SJSA1 (cell line): ENCODE measurements at regions not wholly inside any gene's neighbourhood (a gene's known extent, or its start where the extent isn't known, plus 50 kb on each side); places are given as distances from the start of the nearest gene placed in this dataset.

ENCODE experiments used
- DNase-seq, 2 experiments: peaks; one replicate each; pipeline ENCODE4 v3.0.0-alpha.2; 2015 to 2020; ENCODE audit warnings: low spot score in 2 of 2, low read depth in 1 of 2
- H3K27ac ChIP-seq: fragments of 250-450 bp; sonication (Bioruptor Pico); 2 replicates; pipeline ENCODE4 v1.5.1; 2020; ENCODE audit warnings: mild to moderate bottlenecking, moderate library complexity
- H3K27me3 ChIP-seq: fragments of 250-450 bp; sonication (Bioruptor Pico); replicated peaks from 2 replicates; pipeline ENCODE4 v1.5.1; 2020; ENCODE audit warnings: mild to moderate bottlenecking, moderate library complexity
- H3K36me3 ChIP-seq: fragments of 250-450 bp; sonication (Bioruptor Pico); 2 replicates; pipeline ENCODE4 v1.5.1; 2020; ENCODE audit warnings: mild to moderate bottlenecking
- H3K4me1 ChIP-seq: fragments of 250-450 bp; sonication (Bioruptor Pico); replicated peaks from 2 replicates; pipeline ENCODE4 v1.6.1; 2021; ENCODE audit warnings: mild to moderate bottlenecking
- H3K4me3 ChIP-seq: fragments of 250-450 bp; sonication (Bioruptor Pico); 2 replicates; pipeline ENCODE4 v1.5.1; 2020; ENCODE audit warnings: mild to moderate bottlenecking
- H3K9me3 ChIP-seq: fragments of 250-450 bp; sonication (Bioruptor Pico); replicated peaks from 2 replicates; pipeline ENCODE4 v1.5.1; 2020; ENCODE audit warnings: mild to moderate bottlenecking

DNA sequence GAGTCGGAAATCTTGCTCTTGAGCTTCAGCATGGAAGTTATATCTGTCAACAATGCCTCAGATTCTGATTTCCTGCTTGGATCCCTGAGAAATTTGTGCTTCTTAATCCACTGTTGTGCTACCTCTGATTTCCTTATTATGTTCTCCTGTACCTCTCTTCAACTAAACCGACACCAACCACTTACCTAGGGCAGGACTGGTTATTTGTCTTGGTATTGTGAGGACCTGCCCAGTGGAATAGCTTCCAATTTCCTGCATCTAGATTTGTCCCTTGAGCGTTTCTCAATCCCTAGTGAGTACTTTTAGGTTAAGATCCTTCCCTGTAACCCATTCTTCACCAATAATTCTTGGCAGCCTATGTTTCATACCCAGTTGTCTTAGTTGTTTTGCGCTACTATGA lies 720.5 kb upstream of the ZNF385D start:
- no peaks in the 10 kb centered on the region for H3K36me3 ChIP-seq

GRCh38 chr3:22474706-22475445 lies 723.9 kb upstream of the ZNF385D start:
- peak overlapping the region; percentile 38 for H3K27ac ChIP-seq
- no peaks in the 10 kb centered on the region for H3K9me3 ChIP-seq
- peaks cover 17% of the 10 kb centered on the region for H3K4me1 ChIP-seq
- H3K27me3 ChIP-seq: no peaks in the 10 kb centered on the region
- no peaks in the 10 kb centered on the region for H3K36me3 ChIP-seq
- no peak overlapping the region for H3K4me3 ChIP-seq
- DNase-seq: peak; percentile 15 to 48

More for the DNA sequence above, 720.5 kb upstream of the ZNF385D start:
- Histone ChIP-seq H3K27me3 (no peaks in the 10 kb centered on the region), H3K27ac (no peak overlapping the region), H3K4me1 (peaks cover 17% of the 10 kb centered on the region), H3K4me3 (no peak overlapping the region), H3K9me3 (no peaks in the 10 kb centered on the region)
- no peak for DNase-seq

GRCh38 chr3:22475665-22476240 lies 724.7 kb upstream of the ZNF385D start:
- Histone ChIP-seq H3K27me3 (no peaks in the 10 kb centered on the region), H3K36me3 (no peaks in the 10 kb centered on the region), H3K27ac (no peak overlapping the region; the same call in 1 of the 2 replicates), H3K4me3 (no peak overlapping the region), H3K4me1 (peaks cover 17% of the 10 kb centered on the region), H3K9me3 (no peaks in the 10 kb centered on the region)
- no peak for DNase-seq

GRCh38 chr3:22476976-22477375 lies 726.0 kb upstream of the ZNF385D start:
- H3K9me3 ChIP-seq: no peaks in the 10 kb centered on the region
- DNase-seq: no peak
- H3K4me3 ChIP-seq: no peak overlapping the region
- H3K4me1 ChIP-seq: peaks cover 17% of the 10 kb centered on the region
- H3K36me3 ChIP-seq: no peaks in the 10 kb centered on the region
- no peak overlapping the region for H3K27ac ChIP-seq
- H3K27me3 ChIP-seq: no peaks in the 10 kb centered on the region

- H3K27me3 ChIP-seq: no peaks in the 10 kb centered on the region
- no peaks in the 10 kb centered on the region for H3K9me3 ChIP-seq
- H3K4me3 ChIP-seq: no peak overlapping the region
- DNase-seq: no peak
- H3K4me1 ChIP-seq: no peaks in the 10 kb centered on the region
- H3K36me3 ChIP-seq: no peaks in the 10 kb centered on the region
- H3K27ac ChIP-seq: no peak overlapping the region
These were observed 717.2 kb upstream of the UBE2E2 start for GRCh38 chr3:22485954-22486353.

GRCh38 chr3:22490747-22491146 lies 712.4 kb upstream of the UBE2E2 start:
- no peaks in the 10 kb centered on the region for H3K36me3 ChIP-seq
- no peak for DNase-seq
- H3K27ac ChIP-seq: no peak overlapping the region
- no peaks in the 10 kb centered on the region for H3K4me1 ChIP-seq
- no peak overlapping the region for H3K4me3 ChIP-seq
- no peaks in the 10 kb centered on the region for H3K9me3 ChIP-seq
- H3K27me3 ChIP-seq: no peaks in the 10 kb centered on the region

DNA sequence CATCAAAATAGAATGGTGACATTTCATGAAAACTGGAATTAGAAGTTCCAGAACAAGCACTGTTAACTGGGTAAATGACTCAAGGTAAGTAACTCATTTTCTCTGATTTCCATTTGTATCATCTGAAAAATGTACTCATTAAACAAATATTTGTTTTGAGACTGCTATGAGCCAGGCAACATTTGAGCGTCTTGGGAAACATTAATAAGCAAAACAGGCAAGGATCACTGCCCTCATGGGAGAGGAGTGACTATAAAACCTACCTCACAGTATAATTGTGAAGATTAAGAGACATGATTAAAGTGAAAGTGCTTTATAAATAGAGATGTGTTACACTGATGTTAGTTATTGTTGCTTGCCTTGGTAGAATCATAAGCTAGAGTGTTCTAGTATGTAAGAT lies 711.8 kb upstream of the UBE2E2 start:
- H3K4me3 ChIP-seq: no peak overlapping the region
- DNase-seq: no peak
- no peak overlapping the region for H3K27ac ChIP-seq
- H3K36me3 ChIP-seq: no peaks in the 10 kb centered on the region
- no peaks in the 10 kb centered on the region for H3K4me1 ChIP-seq
- no peaks in the 10 kb centered on the region for H3K9me3 ChIP-seq
- H3K27me3 ChIP-seq: no peaks in the 10 kb centered on the region

DNA sequence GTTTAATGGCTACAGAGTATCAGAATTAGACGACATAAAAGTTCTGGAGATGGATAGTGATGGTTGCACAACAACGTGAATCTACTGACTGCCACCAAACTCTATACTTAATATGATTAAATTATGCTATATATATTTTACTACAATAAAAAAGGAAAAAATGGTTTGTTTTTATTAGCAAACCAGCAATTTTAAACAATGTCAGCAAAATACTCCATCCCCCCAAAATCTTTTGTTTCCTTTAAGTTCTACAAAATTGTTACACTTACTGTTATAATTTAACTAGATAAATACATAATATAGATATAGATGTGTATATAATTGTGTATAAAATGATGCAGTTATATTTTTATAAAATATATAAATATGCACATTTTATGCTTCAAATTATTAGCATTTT lies 710.8 kb upstream of the UBE2E2 start:
- no peak overlapping the region for H3K27ac ChIP-seq
- H3K9me3 ChIP-seq: no peaks in the 10 kb centered on the region
- no peak overlapping the region for H3K4me3 ChIP-seq
- no peak for DNase-seq
- no peaks in the 10 kb centered on the region for H3K36me3 ChIP-seq
- no peaks in the 10 kb centered on the region for H3K4me1 ChIP-seq
- H3K27me3 ChIP-seq: no peaks in the 10 kb centered on the region

- H3K4me1 ChIP-seq: no peaks in the 10 kb centered on the region
- H3K27ac ChIP-seq: no peak overlapping the region
- H3K4me3 ChIP-seq: no peak overlapping the region
- H3K36me3 ChIP-seq: no peaks in the 10 kb centered on the region
- DNase-seq: no peak
- no peaks in the 10 kb centered on the region for H3K27me3 ChIP-seq
- no peaks in the 10 kb centered on the region for H3K9me3 ChIP-seq
These were observed 707.9 kb upstream of the UBE2E2 start for GRCh38 chr3:22495241-22495640.

DNA sequence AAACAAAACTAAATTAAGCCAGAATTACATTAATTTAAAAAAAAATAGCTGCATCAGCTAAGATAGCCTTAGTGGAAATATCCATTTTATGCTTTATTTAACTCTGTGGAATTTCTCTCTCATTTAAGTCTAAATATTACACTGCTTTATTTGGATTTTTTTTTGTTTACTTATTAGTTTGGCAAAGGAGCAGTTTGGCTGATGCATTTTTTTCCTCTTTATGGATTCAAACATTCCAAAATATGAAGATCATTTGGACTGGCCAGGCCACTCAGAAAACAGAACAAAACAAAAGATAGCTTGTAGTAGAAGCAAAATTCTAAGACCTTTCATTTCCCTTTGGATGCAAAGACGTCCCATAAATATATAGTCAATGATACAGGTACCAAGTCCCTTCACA lies 707.3 kb upstream of the UBE2E2 start:
- H3K27me3 ChIP-seq: no peaks in the 10 kb centered on the region
- H3K4me1 ChIP-seq: no peaks in the 10 kb centered on the region
- no peaks in the 10 kb centered on the region for H3K9me3 ChIP-seq
- no peak for DNase-seq
- H3K36me3 ChIP-seq: no peaks in the 10 kb centered on the region
- H3K4me3 ChIP-seq: no peak overlapping the region
- H3K27ac ChIP-seq: no peak overlapping the region

DNA sequence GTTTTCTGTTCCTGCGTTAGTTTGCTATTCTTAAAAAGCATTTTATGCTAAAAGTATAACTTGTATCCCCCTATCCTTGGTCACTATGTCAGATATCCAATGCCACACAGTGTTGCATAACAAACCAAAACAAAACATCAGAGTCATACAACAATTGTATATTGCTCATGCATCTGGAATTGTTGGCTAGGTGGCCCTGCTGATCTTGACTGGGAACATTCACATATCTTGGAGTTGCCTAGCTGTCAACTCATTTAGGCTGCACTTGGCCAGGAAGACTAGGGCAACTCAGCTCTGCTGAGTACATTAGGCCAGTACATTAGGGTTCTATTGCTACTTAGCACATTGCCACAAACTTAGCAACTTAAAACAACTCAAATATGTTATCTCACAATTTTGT lies 706.5 kb upstream of the UBE2E2 start:
- no peak overlapping the region for H3K4me3 ChIP-seq
- H3K27ac ChIP-seq: no peak overlapping the region
- no peaks in the 10 kb centered on the region for H3K9me3 ChIP-seq
- H3K36me3 ChIP-seq: no peaks in the 10 kb centered on the region
- H3K4me1 ChIP-seq: no peaks in the 10 kb centered on the region
- no peaks in the 10 kb centered on the region for H3K27me3 ChIP-seq
- no peak for DNase-seq

DNA sequence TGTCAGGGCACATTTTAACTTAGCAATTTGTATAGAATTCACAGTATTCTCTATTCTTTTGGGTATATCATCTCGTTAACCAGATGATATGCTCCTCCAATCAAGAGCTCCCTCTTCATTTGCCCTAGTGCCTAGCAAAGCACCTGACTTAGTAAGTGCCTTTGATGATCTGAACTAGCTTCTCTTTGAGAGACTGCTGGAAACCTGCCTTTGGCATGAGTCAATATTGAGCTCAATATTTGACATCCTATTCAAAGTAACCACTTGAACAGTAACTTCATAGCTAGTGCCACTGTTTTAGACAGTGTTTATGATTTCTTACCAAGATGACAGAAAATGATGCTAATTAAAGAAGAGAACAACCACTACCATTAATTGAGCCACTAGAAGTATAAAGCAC lies 696.3 kb upstream of the UBE2E2 start:
- H3K27ac ChIP-seq: no peak overlapping the region
- no peaks in the 10 kb centered on the region for H3K27me3 ChIP-seq
- H3K36me3 ChIP-seq: no peaks in the 10 kb centered on the region
- H3K4me3 ChIP-seq: no peak overlapping the region
- DNase-seq: no peak
- no peaks in the 10 kb centered on the region for H3K4me1 ChIP-seq
- no peaks in the 10 kb centered on the region for H3K9me3 ChIP-seq

GRCh38 chr3:22507709-22508108 lies 695.4 kb upstream of the UBE2E2 start:
- Histone ChIP-seq H3K4me1 (no peaks in the 10 kb centered on the region), H3K27me3 (no peaks in the 10 kb centered on the region), H3K36me3 (no peaks in the 10 kb centered on the region), H3K9me3 (no peaks in the 10 kb centered on the region), H3K27ac (no peak overlapping the region), H3K4me3 (no peak overlapping the region)
- no peak for DNase-seq

- DNase-seq: no peak
- Histone ChIP-seq H3K27me3 (no peaks in the 10 kb centered on the region), H3K9me3 (no peaks in the 10 kb centered on the region), H3K27ac (no peak overlapping the region), H3K4me3 (no peak overlapping the region), H3K4me1 (no peaks in the 10 kb centered on the region), H3K36me3 (no peaks in the 10 kb centered on the region)
These were observed 679.2 kb upstream of the UBE2E2 start for GRCh38 chr3:22523925-22524324.
